Erythroblast (primary cell): ENCODE measurements at regions not wholly inside any gene's neighbourhood (a gene's known extent, or its start where the extent isn't known, plus 50 kb on each side); places are given as distances from the start of the nearest gene placed in this dataset.

Experiments used
- DNase-seq, 2 experiments: peaks; one replicate each; lab custom pipeline; 2025; lab: John Stamatoyannopoulos, UW
- GATA1 ChIP-seq: IDR thresholded peaks from 2 replicates; pipeline ENCODE4 v1.6.1; 2011; ENCODE audit warnings: low read depth, mild to moderate bottlenecking, control low read depth, low read length, moderate library complexity
- POLR2A ChIP-seq: IDR thresholded peaks from 2 replicates; pipeline ENCODE4 v1.6.1; 2011; ENCODE audit warnings: mild to moderate bottlenecking, low read length

DNA sequence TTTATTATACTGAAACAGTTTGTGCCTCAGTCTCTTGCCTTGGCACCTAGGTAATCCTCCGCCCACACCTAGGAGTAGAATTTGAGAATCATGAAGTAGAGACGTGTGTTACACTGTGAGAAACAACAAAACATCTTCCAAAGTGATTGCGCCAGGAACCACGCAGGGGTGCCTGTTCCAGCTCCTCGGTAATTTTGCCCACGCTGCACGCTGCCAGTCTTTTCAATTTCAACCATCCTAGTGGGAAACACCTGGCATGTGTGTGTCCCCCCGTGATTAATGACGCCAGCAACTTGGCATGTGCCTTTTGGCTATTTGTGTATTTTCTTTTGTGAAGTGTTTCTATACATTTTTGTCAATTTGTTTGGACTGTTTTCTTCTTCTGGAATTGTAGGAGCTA, 919.1 kb downstream of the BRD1 start:
- DNase-seq, result no peak
- TF ChIP-seq GATA1 (no peak), POLR2A (no peak)

DNA sequence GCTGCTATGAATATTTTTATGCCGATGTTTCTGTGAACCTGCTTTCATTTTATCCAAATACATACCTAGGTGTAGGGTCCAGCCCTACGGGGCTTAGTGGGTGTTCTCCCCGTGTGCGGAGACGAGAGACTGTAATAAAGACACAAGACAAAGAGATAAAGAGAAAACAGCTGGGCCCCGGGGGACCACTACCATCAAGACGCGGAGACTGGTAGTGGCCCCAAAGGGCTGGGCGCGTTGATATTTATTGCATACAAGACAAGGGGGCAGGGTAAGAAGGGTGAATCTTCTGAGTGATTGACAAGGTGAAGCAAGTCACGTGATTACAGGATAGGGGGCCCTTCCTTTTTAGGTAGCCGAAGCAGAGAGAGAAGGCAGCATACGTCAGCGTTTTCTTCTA, 920.1 kb downstream of the BRD1 start:
- DNase-seq, result no peak

DNA sequence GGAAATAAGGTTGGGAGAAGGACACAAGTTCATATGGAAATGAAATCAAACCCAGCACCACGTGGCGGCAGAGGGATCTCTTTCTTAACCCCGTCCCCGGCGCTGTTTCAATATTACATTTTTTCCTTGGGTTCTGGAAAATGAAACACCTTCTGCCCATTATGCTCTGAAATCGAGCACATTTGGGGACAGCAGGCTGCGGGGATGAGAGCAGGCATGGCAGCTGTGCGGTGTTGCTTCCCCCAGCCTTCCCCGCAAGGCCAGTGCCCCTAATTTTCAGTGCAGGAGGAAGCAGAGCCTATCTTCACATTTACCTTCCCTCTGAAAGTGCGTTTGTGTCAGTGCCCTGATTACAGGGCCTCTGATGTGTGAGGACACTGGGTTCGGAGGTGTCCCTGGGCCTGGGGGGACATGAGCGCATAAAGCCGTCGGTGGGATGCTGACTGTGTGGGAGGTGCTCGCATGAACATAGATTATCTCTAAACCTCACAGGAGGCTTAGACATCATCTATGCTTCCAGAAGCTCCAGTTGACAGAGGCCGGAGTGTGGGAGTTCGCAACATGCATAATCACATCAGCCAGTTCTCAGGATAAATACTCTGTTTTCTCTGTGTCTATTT, 921.3 kb downstream of the BRD1 start:
- DNase-seq, result no peak
- TF ChIP-seq POLR2A (no peak), GATA1 (no peak)

More for the DNA sequence above, 920.1 kb downstream of the BRD1 start:
- no peak for TF ChIP-seq GATA1
- TF ChIP-seq POLR2A, result no peak

DNA sequence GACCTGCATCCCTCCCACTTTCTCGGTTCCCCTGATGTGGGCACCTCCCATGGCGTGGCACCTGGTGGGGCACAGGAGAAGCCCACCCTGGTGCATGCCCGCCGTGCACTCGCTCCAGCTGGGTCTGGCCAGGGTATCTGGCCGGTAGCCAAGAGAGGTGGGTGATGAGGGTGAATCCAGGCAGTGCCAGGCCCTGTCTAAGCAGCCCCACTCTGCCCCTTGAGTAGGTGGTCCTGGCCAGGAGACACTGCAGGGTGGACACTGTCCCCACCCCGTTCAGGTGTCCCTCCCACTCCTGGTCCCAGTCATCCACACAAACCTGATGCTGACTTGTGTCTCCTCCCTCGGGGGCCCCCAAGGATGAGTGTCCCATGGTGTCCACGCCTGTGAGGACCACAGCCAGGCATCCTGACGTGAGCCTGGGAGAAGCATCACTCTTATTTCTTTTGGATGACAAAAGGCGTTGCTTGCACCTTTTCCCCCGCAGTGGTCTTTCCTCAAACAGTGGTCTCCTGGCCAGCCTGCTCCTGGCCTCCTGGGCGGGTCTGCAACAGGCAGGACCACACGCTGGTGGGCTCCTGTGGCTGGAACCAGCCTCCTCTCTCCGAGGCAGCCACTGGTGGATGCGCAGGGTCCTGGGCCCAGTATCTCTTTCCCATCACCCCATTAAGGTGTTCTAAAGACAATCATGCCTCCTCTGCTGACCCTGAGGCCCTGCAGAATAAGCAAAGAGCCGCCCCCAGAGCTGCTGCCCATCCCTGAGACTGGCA, 922.3 kb downstream of the BRD1 start:
- no peak for DNase-seq
- no peak for TF ChIP-seq GATA1
- no peak for TF ChIP-seq POLR2A

- DNase-seq, result no peak
- TF ChIP-seq GATA1 (no peak), POLR2A (no peak)
Observed at GRCh38 chr22:48902983-48903650, 924.6 kb downstream of the BRD1 start.

GRCh38 chr22:48902001-48902869, 925.4 kb downstream of the BRD1 start:
- no peak for TF ChIP-seq POLR2A
- no peak for TF ChIP-seq GATA1
- no peak for DNase-seq

DNA sequence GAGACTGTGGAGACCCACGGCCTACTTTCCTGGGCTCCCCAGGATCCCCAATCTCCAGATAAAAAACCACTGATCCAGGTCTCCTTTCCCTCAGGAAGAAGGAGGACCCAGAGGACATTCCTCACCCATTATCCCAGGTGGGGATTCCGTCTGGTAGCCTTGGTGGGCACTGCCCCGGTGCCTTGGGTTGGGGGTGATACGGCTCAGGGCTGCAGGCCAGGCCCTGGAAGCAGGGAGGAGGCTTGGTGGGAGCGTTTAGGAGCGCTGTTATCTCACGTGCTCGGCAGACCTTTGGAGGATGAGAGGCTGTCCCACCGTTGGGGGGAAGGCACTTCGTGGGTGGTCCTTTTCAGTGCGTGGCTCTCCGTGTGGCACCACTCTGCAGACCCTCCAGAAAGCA, 926.3 kb downstream of the BRD1 start:
- no peak for TF ChIP-seq GATA1
- no peak for TF ChIP-seq POLR2A
- DNase-seq, result no peak

- no peak for DNase-seq
- TF ChIP-seq POLR2A, result no peak
- no peak for TF ChIP-seq GATA1
Observed at GRCh38 chr22:48900626-48901025, 927.0 kb downstream of the BRD1 start.

GRCh38 chr22:48900327-48900597, 927.4 kb downstream of the BRD1 start:
- DNase-seq, result no peak
- TF ChIP-seq GATA1, result no peak
- no peak for TF ChIP-seq POLR2A

- TF ChIP-seq GATA1, result no peak
- TF ChIP-seq POLR2A, result no peak
- DNase-seq, result no peak
Observed at GRCh38 chr22:48899523-48900326, 927.9 kb downstream of the BRD1 start.

DNA sequence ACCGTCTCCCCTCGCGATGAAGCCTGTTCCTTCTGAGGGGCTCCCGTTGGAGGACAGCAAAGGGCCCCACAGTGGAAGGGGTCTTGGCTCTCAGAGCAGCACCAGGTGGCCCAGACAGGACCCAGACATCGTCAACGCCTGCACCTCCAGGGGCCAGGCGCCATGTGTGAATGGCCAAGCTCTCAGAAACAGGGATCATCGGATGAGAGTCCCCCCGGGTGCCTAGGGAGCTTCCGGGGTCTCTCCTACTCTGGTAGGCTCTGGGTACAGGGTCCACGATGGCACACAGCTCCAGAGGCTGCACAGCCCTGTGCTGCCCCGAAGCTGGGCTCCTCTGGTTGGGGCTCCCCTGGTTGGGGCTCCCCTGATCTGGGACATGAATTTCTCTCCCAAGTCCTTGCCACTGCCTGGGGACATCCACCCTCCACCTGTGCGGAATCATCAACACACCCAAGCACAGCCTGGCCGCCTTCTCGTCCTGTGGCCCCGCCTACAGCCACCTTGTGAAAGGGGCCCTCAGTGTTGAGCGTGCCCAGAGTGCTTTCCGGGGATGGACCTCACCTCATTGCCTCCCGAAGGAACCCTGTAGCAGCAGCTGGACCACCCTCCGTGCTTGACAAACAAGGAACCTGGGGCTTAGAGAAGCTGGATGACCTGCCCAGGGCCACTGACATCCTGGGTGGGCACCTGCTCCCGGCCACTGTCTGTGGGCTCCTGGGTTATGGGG, 929.0 kb downstream of the BRD1 start:
- DNase-seq, result no peak
- TF ChIP-seq POLR2A, result no peak
- no peak for TF ChIP-seq GATA1

- no peak for DNase-seq
- no peak for TF ChIP-seq POLR2A
- no peak for TF ChIP-seq GATA1
Observed at GRCh38 chr22:48897645-48898370, 929.9 kb downstream of the BRD1 start.
